ENCODE measurements at regions not wholly inside any gene's neighbourhood (a gene's known extent, or its start where the extent isn't known, plus 50 kb on each side); places are given as distances from the start of the nearest gene placed in this dataset.

GRCh38 chr7:16067711-16068110, 353.6 kb downstream of the CRPPA start:
- TF ChIP-seq CTCF (IDR thresholded peaks at IDR 0.05; ENCODE audit: low read depth, low read length) (no peak), POLR2A (IDR thresholded peaks at IDR 0.05; ENCODE audit: extremely low read depth, insufficient read length) (no peak), MYC (IDR thresholded peaks at IDR 0.05; ENCODE audit: low read depth, low read length) (no peak)

Measured in NB4 (cell line).